SKM-1 treated with dmso at 0.1 percent for 144 hours (cell line): ENCODE measurements at regions not wholly inside any gene's neighbourhood (a gene's known extent, or its start where the extent isn't known, plus 50 kb on each side); places are given as distances from the start of the nearest gene placed in this dataset.
A peak's percentile ranks its signal among the peaks of the same experiment; 100 is the strongest.

Experiments
- DNase-seq: peaks from one replicate; lab custom pipeline; 2025; ENCODE audit not compliant: unreplicated experiment; lab: John Stamatoyannopoulos, UW

GRCh38 chr7:28231176-28231575 is 50.6 kb upstream of the JAZF1 start:
- no peak for DNase-seq

DNA sequence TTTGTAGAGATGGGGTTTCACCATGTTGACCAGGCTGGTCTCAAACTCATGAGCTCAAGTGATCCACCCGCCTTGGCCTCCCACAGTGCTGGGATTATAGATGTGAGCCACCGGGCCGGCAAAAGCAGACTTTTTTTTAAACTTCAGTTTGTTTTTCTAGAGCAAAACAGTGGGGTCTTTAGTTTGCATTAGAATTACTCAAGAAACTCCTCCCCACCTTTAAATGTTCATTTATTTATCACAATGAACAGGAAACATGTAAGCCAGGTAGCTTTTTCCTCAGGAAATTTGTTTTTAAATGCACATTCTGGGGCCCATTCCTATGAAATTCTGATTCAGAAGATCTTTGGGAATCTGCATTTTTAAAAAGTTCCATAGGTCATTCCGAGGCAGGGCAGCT is 56.0 kb upstream of the JAZF1 start:
- no peak for DNase-seq

DNA sequence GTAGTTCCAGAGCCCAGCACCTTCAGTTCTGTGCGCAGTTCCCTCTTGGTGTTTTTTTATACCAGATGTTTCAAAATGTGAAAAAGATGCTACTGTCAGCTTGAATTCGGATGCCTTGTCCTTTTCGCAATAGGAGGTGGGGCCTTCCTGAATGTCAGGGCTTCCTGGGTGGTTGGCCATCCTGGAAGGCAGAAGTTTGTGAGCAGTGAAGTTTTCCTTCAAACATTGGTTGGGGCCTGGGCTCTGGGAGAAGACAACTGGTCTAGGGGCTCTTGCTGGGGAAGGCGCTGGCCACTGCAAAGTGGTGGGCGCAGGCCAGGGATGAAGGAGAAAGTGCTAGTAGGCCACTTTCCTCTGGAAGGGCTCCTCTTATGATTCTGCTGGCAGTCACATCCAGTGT is 56.8 kb upstream of the JAZF1 start:
- no peak for DNase-seq

DNA sequence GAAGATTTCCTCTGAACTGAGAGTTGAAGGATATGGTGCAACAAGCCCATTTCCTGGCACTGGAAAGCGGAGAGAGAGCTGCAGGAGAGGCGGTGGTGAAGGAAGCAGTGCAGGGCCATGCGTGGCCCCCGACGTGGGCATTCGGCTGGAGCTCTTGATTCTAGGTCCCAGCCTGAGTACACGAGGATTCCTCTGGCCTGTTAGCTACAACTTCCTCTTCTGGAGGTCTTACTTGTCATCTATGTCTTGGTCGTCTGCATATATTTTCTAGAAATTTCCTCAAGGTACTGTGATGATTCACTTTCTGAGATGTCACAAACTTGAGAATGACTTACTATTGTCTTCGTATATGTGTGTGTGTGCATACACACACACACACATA is 59.2 kb upstream of the JAZF1 start:
- peak; percentile 81 for DNase-seq

GRCh38 chr7:28240481-28240880 is 59.9 kb upstream of the JAZF1 start:
- DNase-seq = no peak

DNA sequence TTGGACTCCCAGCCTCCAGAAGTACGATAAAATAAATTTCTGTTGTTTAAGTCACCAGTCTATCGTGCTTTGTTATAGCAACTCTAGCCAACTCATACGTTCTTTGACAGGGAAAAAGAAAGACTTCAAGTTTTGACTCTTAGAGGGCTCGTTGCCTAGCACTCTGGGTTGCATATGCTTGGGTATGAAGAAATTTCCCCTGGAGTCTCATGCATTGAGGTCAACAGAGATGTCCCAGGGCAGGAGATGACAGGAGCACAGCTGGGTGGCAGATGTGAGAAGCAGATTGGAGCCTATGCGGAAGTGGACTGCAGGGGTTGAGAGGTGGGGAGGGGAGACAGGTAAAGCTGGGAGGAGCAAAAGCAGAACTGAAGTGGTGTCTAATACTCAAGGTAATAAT is 63.3 kb upstream of the JAZF1 start:
- DNase-seq = no peak

DNA sequence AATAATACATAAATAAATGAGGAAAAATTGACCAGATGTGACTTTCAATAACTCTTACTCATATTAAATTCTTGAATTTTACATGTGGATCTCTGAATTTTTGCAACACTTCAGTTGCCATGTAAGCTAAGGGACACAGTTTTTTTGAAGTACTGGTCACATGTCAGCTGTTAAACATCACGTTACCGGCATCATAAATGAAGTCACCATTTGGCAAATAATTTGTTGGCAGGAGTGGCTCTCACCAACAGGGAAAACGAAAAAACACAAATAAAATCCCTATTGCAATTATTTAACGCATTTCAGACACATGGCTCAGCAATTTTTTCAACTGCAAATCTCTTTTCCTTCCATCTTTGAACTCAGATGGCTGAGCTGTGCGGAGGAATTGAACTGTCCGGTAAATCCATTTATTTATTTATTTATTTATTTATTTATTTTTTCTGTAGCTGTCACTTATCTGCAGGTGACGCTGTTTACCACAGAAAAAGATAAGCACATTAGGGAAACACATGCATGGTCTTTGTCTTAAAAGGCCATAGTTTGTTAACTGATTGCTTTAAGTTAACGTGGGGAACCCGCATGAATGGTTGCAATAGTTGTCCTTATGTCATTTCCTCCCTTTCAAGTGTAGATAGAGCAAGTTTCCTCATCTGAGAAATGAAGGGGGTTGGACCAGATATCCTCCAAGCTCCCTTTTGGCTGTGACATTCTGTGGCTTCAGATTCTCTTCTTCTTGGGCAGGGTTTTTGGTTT is 64.7 kb upstream of the JAZF1 start:
- peak; percentile 45 for DNase-seq

DNA sequence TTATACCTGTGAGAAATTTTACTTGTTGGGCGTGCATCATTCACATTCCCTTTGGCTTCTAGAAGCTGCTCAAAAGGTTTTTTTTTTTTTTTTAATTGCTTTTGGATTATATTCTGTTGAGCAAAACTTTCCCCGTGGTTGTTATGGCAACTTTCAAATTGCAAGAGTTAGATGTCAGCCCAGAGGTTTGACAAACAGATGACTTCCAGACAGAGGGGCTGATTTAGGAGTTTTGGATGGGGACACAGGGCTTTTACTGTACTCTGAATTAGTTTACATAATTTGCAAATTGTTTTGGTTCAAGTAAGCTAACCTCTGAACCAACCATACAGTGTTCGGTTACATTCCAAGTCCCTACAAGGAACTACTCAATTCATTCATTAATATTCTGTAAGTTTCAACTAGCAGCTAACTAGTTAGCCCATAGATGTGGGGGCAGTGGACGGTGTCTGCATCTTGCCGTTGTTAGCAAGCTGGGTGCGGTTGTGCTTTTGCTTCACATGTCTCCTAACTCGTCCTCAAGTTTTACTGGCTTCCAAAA is 66.4 kb upstream of the JAZF1 start:
- DNase-seq = no peak

DNA sequence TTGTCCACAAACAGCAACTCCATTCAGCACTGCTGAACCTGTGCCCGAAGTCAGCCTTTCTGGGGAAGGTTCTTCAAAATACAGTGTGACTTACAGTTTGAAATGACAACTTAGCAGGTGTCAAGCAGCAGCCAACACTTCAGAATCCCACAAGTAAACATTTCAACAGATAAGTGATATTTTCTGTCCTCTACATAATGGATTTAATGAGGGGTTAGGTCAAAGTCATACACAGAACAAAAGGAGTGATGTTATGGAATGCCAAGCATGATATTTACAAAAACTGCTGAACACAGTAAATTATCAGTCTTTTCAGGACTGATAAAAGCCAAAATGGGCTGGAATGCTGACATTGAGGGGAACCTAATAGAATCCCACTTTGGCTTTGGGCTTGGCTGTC is 77.6 kb upstream of the JAZF1 start:
- no peak for DNase-seq

DNA sequence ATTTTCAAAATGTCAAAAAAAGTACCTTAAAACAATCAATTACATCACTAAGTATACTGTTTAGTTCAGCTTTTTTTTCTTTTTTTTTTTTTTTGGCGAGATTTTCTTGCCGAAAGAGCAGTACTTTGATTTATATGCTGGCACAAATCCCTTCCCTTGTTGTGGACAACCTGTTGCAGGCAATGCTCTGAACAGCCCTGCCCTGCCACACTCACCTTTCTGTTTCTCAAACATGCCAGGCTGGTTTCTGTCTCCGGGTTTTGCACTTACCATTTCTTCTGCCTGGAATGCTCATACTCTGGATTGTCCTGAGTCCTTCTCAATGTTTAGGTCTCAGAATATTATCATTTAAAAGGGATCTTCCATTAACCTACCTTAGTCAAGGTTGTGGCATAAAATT is 80.4 kb upstream of the JAZF1 start:
- no peak for DNase-seq

- DNase-seq = no peak
Measured at GRCh38 chr7:28263622-28264271, 83.2 kb upstream of the JAZF1 start.

DNA sequence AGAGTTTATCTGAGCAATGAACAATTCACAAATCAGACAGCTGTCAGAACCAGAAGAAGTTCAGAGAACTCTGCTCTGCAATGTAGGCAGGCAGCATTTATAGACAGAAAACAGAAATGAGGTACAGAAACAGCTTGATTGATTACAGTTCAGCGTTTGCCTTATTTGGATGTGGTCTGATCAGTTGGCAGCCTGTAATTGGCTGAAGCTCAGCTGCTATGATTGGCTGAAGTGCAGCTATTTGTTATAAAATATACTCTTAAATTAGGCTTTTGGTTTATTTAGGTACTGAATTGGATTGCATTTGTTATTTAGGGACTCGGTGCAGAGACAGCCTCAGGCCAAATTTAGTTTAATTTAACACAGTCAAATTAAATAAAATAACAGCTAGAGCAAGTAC is 85.8 kb upstream of the JAZF1 start:
- DNase-seq = no peak

DNA sequence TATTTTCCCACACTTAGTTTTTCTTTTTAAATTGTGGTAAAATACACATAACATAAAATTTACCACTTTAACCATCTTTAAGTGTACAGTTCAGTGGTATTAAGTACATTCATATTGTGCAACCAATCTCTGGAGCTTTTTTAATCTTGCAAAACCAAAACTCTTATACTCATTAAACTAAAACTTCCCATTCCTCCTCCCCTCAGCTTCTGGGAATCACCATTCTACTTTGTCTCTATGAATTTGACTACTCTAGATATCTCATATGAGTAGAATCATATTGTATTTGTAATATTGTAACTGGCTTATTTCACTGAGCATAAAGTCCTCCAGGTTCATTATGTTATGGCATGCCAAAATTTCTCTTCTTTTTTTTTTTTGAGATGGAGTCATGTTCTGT is 86.4 kb upstream of the JAZF1 start:
- no peak for DNase-seq

GRCh38 chr7:28269700-28270361 is 89.2 kb upstream of the JAZF1 start:
- peak; percentile 55 for DNase-seq

DNA sequence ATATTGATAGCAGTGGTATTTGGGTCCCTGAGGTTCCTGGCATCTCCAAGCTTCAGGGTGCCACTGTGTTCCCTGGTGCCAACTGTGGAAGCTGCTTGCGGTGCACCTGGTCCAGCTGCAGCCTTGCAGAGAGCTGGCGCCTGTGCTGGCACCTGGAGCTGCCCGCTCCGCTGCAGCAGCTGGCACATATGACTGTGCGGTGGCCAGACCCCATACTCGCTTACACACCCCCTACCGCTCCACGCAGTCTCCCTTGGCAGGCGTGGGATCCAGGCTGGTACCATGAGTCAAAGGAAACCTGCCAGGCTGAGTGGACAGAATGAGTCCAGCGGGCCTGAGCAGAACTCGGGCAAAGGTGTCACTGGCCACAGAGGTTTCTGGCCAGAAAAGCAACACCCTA is 89.9 kb upstream of the JAZF1 start:
- no peak for DNase-seq

DNA sequence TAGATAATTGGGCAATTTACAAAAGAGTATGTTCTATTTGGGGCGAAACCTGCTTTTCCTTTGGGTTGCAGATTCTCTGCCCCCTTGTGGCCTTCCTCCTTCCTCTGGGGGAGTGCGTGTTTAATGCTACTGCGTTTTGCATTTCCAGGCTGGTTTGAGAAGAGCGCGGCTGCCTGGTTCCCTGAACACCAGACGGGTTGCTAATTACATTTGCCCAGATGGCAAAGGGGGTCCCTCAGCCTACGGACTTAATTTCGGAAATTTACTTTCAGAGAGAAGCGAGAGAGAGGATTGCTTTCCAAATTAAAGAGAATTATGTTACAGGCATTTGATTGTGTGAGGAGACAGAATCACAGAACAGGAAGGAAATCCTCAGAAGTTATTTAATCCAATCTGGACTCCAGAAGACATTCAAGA is 91.9 kb upstream of the JAZF1 start:
- DNase-seq = peak; percentile 7

DNA sequence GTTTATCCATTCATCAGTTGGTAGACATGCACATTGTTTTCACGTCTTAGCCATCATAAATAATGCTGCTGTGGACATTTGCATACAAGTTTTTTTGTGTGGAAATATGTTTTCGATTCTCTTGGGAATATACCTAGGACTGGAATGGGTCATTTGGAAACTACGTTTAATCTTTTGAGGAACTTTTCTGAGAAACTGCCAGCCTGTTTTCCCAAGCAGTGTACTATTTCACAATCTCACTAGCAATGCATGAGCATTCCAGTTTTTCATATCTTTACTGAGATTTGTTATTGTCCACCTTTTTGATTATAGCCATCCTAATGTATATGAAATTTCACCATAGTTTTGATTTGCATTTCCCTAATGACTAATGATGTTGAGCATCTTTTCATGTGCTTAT is 95.7 kb upstream of the JAZF1 start:
- no peak for DNase-seq

GRCh38 chr7:28277364-28277763 is 96.8 kb upstream of the JAZF1 start:
- DNase-seq = no peak

GRCh38 chr7:28277958-28278357 is 97.4 kb upstream of the JAZF1 start:
- DNase-seq = no peak

DNA sequence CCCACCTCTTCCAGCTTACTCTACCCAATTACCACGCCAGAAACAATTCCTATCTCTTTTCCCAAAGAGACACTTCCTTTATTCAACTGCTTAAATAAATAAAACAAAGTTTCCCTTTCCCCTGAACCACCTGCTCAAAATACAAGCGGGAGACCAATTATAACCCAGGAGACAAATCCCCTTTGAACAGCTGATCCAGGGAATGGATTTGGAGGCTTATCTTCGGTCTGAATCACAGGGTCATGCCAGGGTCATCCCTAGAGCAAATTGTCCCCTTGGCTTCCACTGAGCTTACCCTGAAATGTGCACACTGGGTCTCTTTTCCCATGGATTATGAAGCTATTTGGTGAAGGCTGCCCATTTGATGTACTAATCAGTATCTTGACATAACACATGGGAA is 99.9 kb upstream of the JAZF1 start:
- DNase-seq = no peak

DNA sequence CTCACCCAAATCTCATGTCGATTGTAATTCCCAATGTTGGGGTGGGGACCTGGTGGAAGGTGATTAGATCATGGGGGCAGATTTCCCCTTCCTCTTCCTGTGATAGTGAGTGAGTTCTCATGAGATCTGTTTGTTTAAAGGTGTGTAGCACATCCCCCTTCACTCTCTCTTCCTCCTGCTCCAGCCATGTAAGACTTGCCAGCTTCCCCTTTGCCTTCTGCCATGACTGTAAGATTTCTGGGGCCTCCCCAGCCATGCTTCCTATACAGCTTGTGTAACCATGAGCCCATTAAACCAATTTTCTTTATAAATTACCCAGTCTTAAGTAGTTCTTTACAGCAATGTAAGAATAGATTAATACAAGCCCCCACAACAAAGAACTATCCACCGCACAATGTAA is 109.9 kb upstream of the JAZF1 start:
- no peak for DNase-seq

DNA sequence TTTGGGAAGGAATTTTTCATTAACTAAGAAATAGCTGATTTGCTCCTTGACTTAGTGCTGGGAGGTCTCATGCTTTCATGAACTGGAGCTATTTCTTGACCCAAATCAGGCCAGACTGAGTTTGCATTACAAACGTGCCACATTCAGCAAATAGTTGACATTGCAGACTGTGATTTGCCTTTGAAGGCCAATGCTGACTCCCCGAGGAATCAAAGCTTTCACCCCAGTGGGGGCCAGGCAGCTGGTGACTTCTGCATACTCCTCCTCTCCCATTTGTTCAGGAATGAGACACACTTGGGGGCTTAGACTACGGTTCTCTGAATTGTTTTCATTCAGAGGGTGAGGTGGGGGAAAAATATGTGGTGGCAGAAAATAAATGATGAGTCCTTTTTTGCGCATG is 111.0 kb upstream of the JAZF1 start:
- no peak for DNase-seq
